NCI-H2227 treated with DMSO at 0.1 percent for 48 hours (cell line): ENCODE measurements at regions not wholly inside any gene's neighbourhood (a gene's known extent, or its start where the extent isn't known, plus 50 kb on each side); places are given as distances from the start of the nearest gene placed in this dataset.
"Not testable (repeated sequence)": the region's sequence is repeated elsewhere in the genome, so short reads cannot be mapped to it uniquely, and the experiment has no call there.

Experiments used
- DNase-seq: peaks from one replicate; lab custom pipeline; 2025; lab: John Stamatoyannopoulos, UW

DNA sequence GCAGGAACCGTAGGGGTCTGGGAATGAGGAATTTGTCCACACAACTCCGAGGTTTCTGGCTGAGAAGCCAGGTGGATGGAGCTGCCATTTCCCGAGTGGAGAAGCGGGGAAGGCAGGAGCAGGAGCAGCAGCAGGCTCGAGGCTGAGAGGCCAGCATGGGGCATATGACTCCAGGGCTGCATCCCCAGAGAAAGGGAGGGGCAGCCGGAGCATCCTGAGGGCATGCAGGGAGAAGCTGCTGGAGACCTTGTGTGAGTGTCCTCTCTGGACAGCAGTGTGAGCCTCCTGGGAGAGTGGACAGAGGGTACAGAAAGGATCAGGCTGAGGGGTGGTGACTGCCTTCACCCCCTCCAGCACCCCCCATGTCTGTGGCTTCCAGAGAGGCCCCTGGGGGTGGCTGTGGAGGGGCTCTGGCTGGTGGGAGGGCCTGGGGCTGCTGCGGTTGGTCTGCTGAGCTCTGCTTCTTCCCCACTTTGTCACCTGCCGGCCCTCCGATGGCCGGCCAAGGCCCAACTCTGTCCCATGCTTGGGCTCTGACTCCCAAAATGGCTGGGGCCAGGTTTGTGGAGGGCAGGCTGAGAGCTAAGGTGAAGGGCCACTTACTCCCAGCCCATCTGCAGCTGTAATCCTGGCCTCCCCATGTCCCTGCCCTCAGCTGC is 633.1 kb downstream of the MATN1 start:
- no peak for DNase-seq

DNA sequence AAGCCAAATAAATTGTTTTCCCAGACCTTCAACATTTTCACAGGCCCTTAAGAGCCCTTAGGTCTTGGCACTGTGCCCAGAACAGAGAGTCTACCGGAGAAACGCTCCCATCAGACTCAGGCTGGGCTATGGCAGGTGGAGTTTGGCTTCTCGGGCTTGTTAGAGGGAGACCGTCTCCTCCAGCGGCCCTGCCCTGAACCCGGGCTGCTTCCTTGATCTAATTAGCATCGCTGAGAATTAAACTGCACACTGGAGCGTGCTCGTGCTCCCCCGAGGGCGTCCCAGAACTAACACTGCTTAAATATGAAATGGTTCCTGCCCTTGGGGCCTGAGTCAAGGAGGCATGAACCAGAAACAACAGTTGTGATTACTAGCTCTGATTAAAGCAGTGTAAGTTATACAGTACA is 634.4 kb downstream of the MATN1 start:
- DNase-seq, result no peak

DNA sequence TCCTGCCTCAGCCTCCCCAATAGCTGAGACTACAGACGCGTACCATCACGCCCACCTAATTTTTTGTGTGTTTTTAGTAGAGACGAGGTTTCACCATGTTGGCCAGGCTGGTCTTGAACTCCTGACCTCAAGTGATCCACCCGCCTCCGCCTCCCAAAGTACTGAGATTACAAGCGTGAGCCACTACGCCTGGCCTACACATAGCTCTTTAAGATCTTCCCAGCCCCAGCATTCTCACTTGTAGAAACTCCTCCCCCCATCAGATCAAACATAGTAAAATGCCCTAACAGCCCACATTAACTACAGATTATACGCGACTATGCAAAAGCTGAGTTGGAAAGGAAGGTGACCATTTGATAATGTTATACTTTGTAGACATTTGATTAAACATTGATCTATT is 634.8 kb downstream of the MATN1 start:
- no peak for DNase-seq

DNA sequence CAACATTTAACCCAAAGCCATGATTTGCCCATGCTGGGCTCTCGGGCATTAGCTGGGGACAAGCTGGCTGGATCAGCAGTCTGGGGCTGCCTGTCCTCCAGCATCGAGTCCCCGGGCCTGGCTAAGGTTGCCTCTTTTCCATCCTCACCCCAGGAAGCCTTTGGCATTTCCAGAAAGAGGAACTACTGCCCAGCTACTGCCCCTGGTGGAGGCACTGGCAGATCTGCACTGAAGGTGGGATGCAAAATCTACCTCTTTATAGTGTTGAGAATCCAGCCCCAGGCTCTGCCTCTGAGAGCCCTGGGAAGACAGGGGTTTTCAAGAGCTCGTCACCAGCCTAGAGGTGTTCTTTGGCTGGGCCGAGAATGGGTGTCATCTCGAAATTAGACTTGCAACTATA is 635.9 kb downstream of the MATN1 start:
- DNase-seq, result no peak

DNA sequence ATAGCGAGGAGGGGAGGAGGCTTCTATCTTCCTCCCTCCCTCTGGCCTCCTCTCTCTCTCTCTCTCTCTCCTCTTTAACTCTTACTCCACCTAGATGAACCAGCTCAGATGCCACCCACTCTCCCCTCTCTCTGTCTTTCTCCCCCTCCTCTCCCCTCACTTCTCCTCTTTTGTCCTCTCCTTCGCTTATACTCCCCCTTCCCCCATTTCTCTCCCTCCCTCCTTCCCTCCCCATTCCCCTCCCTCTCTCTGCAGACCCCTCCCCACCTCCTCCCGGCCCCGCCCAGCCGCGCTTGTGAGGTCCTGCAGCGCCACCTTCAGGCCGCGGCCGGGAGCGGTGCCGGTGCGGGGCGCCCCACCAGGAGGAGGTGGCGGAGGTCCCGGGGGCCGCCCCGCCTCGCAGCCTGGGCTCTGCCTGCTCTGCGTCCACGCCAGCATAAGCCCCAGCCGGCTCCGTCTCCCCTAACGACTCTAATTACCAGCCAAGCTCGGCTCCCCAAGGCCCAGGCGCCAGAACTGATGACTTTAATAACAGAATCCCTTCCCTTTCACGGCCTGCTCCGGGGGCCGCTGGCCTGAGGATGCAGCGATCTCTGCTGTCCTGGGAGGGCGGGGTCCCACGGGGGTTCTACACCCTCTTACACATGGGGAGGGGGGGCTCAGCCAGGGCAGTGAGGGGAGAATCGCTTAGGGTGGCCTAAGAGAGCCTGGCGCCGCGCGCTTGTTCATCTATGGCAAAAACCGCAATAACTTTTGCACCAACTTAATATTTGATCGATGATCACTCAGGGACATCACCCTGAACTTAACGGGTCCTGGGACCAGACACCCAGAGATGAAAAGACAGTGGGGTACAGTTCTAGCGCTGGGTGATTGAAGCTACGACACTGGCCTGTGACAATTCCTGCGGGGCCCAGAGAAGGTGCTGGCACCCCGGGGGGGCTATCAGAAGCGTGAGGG is 637.3 kb downstream of the MATN1 start:
- DNase-seq, result peak; percentile 92

DNA sequence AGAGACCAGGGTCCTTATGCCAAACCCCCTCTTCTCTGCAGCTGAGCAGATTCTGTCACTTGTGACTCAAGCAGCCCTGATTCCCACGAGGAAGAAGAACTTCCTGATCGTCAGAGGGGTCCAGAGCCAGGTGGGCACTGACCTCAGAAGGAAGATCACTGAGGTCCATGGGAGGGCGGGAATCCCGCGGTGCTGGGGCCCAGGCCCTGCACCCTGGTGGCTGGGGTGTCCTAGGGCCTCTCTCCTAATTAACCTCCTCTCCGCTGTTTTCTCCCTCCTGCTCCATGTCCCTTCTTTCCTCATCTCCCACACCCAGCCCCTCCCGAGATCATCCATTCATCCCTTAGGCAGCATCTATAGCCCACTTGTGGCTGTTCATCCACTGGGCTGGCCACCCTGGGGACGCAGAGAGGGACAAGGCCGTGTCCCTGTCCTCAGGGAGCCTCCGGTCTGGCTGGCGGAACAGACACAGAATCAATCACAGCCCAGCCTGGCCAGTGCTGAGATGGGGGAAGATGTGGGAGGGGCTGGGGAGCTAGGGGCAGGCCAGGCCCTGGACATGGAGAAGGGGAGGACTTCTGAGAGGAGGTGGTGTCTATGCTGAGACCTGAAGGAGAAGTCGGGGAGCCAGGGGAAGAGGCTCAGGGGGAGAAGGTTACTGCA is 638.3 kb downstream of the MATN1 start:
- DNase-seq, result no peak

DNA sequence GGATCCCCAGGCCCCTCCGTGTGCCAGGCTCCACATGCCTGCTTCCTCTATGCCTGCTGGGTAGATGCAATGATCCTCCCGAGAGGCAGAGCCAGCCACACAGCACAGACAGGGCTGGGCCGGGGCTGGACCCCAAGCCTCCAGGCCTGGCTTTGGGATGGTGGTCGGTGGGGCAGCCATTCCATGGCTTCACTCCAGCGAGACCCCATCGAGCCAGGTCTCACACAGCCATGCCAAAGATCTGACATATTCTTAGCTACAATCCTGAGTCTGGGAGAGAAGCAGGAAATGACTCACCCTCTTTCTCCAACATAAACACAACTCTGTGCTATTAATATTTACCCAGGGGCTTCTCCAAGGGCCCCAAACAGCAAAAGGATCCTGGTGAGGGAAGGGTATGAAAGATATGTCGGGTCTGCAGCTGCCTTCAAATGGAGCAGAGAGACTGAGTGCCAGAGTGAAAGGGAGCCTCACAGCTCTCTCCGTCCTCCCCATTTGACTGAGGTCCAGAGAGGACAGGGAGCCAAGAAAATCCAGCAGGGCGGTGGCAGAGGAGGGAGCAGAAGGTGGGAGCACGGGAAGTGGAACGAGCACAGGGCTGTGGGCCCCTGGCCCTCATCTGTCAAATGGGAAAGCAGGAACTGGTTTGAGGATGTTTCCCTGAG is 639.5 kb downstream of the MATN1 start:
- DNase-seq, result no peak

DNA sequence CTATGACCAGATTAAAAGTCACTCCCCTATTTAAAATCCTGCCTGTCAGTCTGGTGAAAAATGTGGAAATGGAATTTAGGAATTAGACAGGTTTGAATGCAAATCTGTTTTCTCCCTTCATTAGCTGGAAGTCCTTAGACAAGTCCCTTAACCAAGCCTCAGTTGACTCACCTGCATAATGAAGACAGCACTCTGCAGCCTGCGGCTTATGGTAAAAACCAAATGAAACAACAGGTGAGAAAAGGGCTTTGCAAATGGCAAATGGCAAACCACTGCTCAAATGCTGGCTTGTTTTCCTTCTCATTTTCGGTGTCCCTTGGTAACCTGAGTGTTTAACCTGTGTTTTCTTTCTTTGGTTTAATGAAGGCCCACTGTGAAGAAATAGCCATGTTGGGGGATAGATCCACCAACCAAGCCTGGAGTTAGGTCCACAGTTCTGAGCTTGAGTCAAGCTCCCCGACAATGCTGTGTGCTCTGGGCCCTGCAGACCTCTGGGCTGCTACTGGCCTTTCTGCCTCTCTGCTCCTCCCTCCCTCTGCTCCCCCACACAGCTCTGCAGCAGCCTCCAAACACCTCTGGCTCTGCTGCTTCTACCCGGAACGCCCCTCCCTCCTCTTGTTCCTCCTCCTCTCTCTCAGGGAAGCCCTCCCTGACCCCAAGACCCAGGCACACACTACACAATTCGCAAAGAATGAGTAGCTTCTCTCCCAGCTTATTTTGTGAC is 641.8 kb downstream of the MATN1 start:
- peak; percentile 16 for DNase-seq

DNA sequence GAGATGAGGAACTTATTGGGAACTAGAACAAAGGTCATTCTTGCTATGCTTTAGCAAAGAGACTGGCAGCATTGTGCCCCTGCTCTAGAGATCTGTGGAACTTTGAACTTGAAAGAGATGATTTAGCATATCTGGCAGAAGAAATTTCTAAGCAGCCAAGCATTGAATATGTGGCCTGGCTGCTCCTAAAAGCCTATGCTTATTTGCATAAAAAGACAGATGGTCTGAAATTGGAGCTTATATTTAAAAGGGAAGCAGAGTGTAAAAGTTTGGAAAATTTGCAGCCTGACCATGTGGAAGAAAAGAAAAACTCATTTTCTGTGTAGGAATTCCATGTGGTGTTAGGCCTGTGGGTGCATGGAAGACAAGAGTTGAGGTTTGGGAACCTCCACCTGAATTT is 647.5 kb downstream of the MATN1 start:
- not testable (repeated sequence) for DNase-seq

DNA sequence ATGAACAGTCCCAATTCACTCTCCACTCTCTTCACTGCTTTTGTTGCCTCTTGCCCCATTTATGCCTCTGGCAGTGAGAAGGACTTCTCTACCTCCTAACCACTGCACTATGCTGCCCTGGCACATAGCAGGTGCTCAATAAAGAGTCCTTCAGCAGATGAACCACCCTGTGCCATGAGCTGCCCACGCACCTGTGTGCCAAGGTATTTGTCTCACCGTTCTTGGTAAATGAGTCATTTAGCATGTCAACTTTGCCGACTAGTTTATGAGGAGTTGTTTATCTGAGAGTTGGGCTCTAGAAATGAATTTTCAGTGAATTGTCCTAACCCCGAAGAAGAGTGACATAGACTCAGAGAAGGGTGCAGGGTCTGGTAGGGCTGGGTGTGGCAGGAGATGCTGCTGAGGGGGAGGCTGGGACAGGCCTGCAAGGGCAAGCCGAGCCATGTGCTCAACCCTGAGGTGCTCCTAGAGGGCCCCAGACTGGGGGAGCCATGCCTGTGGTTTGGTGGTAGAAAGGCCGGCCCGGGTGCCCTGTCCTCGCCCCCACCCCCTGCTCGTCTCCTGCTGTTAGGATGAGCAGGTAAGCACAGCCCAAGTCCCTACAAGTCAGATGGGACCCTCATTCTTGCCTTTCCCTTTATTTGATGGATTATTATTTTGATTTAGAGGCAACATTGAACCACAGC is 654.5 kb downstream of the MATN1 start:
- no peak for DNase-seq

DNA sequence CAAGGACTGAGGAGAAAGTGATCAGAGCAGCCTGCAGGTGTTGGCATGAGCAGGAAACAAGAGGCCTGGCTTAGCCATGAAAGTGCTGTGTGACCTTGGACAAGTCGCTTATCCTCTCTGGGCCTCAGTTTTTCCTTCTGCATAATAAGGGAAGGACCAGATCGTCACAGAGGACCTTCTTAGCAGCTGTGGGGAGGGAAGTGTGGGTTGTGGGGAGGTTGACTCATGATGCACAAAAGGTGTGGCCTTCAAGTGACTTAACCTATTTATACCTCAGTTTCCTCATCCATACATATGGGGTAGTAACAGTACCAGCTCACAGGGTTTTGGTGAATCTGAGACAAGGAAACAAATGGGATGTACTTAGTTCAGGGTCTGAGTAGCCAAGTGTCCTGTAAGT is 658.8 kb downstream of the MATN1 start:
- no peak for DNase-seq

DNA sequence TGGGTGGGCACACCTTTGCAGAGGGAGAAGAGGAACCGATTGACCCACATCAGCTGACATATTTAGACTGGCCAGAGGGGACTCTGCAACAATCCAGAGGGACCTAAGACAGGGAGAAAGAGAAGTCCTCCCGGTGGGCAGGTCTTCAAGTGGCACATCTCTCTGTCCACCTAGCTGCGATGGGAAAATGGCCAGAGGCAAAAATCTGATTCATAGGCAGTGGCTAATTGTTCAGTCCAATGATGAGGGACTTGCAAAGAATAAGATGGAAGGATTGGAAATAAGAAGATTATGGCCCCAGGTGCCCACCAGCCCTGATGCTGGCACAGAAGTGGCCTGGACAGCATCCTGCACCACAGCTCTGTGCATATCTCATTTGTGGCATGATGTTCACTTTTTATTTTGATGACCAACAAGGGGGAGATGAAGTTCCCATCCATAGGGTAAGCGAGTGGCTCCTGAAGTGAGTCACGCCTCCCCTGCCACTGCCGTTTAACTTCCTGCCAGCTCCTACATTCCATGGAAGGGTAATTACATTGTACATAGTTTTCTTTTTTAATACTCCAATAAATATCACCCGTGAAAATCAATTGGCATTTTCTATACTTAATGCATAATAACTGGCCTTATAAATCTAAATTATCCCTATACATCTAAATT is 659.6 kb downstream of the MATN1 start:
- no peak for DNase-seq

DNA sequence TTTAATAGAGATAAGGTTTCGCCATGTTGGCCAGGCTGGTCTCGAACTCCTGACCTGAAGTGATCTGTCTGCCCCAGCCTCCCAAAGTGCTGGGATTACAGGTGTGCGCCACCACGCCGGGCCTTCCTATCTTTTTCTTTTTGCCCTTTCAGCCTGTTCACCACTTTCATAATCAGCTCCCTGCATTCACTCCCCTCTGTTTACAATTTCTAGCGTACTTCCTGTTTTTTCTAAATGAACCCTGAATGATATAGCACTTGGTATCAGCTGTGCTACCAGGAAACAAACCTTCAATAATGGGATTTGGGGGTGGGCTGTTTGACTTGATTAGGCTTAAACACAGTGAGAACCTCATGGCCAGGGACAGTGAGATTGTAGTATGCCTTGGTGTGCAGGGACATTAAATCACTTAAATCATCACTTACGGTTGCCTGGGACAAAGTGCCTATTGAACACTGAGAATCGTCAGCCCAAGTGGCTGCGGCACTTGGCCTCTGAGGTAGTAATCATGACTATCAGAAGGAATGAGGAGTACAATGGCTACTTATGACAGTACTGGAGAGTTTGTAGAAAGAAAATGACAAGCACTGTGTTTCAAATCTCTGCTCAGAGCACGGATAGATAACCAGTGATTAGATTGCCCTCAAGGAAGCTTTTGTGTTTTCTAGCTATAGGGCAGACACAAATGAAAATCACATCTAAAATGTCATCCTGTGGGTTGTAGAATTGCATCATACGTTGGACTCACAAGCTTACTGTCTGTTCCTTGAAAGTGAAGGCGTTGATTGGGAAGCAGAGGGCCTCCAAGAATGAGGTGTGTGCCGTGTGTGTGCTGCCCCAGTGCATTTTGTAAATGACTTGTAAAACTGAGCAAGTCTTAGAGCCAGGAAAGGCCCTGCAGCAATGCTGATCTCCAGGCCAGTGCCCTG is 661.8 kb downstream of the MATN1 start:
- DNase-seq, result peak; percentile 98

DNA sequence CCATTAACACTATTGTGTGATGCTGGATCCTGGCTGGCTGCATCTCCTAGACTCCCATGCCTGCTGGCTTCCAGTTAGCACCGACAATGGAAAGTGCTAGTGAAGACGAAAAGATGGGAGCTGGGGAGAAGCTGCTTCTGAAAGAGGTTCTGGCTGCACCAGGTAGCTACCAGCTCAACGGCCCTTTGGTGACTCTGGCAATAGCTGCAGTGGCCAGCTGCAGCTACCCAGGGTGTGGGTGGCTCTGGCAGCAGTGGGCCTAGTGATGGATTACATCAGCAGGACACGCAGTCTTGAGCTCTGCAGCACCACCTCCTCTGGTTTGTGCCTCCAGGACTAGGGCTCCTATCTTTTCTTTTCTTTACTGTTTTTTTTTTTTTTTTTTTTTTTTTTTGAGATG is 662.6 kb downstream of the MATN1 start:
- no peak for DNase-seq

DNA sequence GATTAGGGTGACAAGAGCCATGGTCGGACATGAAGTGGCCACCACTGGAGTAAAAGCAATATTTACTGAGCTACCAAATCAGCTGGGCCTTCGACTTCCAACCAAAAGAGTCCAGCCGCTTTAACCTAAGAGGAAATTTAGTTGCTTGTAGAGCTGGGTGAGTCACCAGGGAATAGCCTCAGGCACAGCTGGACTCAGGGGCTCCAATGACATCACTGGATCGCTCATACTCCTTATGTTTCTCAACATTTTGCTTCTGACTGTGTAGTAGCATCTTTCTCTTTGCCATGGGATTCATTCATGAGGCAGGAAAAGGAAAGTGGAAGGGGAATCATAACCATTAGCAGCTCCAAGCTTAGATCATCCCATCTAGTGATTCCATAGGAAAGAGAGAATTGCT is 664.4 kb downstream of the MATN1 start:
- DNase-seq, result no peak

DNA sequence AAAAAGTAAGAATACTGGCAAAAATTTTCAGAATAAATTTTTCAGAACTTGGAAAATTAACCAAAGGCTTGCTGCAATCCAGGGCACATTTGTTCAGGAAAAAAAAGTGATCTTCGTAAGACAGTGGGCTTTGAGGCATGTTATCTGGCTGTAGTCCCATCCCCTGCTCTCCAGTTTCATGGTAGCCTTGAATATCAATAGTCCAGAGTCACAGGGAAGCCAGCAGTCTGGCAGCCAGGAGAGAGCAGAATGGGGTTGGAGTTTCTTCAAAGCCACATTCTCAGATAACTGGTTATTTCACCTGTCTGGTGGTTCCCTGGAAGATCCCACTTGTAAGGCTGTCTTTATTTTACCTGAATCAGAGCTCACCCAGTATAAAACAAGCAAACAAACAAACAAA is 669.3 kb downstream of the MATN1 start:
- no peak for DNase-seq

DNA sequence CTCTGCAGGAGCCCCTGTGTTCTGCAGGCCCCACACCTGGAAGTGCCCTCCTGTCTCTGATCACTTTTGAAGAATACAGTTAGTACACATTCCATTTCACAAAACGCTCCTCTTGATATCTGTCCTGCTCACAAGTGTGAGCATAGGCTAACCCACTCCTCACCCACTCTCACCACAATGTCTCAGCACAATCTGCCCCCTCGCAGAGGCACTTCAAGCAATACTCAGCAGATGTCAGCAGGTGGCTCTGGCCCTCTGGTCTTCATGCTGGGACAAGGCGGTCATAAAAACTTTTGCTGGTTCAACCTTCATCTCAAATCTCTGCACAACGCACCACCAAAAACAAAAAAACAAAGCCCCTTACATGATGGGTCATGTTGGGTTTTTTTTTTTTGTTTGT is 671.2 kb downstream of the MATN1 start:
- DNase-seq, result no peak

DNA sequence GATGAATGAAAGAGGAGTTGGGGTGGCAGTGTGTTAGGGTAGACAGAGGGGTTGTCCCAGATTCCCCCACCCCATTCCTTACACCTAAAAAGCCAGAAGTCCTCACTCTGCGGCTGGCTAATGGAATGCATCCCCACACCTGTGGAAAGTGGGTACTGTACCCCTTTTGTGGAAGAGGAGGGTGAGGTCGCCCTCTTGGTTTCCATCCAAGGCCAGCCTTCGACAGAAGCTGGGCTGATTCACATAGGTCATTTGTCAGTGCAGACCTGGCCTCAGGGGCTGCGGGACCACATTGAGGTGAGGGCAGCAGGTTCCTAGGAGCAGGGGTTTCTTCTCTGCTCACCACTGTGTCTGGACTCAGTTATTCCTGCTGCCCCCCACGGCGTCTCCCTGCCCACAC is 671.6 kb downstream of the MATN1 start:
- DNase-seq, result no peak

DNA sequence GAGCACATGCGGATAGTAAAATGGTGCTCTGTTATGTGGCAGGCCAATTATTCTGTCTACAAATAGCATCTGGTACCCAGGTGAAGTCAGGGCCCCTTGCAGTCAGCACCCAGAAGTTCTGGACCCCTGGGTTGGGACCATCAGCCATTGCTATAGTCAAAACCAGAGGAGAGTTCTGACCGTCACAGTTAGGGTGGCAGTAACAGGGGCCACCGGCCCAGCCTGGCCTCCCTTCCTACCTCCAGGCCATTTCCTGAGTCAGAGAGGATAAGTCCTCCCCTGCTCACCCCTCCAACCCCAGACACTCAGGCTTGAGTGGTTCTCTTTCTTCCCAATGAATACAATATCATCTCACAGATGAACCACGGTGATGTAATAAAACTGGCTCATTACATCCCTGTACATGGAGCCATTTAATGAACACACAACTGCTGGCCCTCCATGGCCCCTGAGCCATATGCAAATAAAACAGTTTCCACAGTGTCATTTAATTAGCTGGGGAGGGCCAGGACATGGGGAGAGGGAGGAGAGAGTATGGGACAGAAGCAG is 673.6 kb downstream of the MATN1 start:
- no peak for DNase-seq
